PC-9 (cell line): ENCODE measurements at regions not wholly inside any gene's neighbourhood (a gene's known extent, or its start where the extent isn't known, plus 50 kb on each side); places are given as distances from the start of the nearest gene placed in this dataset.

Experiments used
- CTCF ChIP-seq: fragments of 200-600 bp; sonication (generic); conservative IDR thresholded peaks from 2 replicates; pipeline ENCODE4 v1.6.1; 2017; ENCODE audit warnings: mixed run types, antibody characterized with exemption, mild to moderate bottlenecking, moderate library complexity
- EZH2 ChIP-seq: fragments of 200-600 bp; sonication (generic); IDR thresholded peaks from 2 replicates; pipeline ENCODE4 v1.8.0; 2017; ENCODE audit warnings: antibody characterized with exemption, low read depth

GRCh38 chr9:99666571-99666970, 155.1 kb upstream of the NR4A3 start:
- TF ChIP-seq CTCF (no peak), EZH2 (no peak)
